ENCODE measurements at regions not wholly inside any gene's neighbourhood (a gene's known extent, or its start where the extent isn't known, plus 50 kb on each side); places are given as distances from the start of the nearest gene placed in this dataset.

DNA sequence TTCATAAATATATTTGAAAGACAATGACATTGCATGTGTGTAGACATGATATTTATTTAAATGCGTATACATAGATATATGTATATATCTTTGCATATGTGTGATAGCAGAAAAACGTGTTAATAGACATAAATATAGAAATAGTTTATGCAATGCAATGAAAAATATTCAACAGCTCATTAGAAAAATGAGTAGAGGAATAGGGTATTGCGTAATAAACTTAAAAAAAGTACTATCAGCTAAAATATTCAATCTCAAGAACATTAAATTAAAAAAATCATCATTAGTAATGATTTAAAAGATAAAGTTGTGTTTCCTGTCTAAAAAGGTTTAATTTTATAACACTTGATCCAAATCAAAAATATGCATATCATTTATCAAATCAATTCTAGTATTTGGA, 2101.5 kb upstream of the TENM3 start:
- intact Hi-C loops (cut with micrococcal nuclease): no loop called here
- H3K4me3 Mint-ChIP-seq (ENCODE audit: low read depth): no peak overlapping the region
- H3K36me3 Mint-ChIP-seq (ENCODE audit: low read depth): no peaks in the 10 kb centered on the region
- peaks cover 9% of the 10 kb centered on the region for H3K9me3 Mint-ChIP-seq
- no peaks in the 10 kb centered on the region for H3K4me1 Mint-ChIP-seq (ENCODE audit: low read depth)
- H3K27me3 Mint-ChIP-seq (ENCODE audit: low read depth): no peaks in the 10 kb centered on the region
- DNase-seq (ENCODE audit: low spot score): no peak
- H3K27ac Mint-ChIP-seq: no peak overlapping the region

DNA sequence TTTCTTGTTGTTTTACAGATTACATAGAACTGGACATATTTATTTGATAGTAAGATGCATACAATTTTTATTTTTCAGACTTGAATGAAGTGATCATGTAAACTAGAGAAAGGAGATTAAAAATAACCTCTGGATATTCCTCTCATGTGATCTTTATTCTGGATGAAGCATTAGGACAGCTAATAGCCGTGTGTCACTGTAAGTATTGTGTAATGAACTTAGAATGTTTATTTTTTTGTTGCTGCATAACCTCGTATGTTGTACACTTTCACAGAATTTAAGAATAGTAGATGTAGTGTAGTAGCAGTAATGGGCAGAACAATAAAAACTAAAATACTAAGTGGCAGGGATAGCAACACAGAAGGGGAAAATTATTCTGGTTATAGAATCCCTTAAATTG, 2094.5 kb upstream of the TENM3 start:
- H3K27me3 Mint-ChIP-seq (ENCODE audit: low read depth): no peaks in the 10 kb centered on the region
- no peak for DNase-seq (ENCODE audit: low spot score)
- no peaks in the 10 kb centered on the region for H3K9me3 Mint-ChIP-seq
- intact Hi-C loops (cut with micrococcal nuclease): no loop called here
- H3K4me3 Mint-ChIP-seq (ENCODE audit: low read depth): no peak overlapping the region
- no peak overlapping the region for H3K27ac Mint-ChIP-seq
- H3K4me1 Mint-ChIP-seq (ENCODE audit: low read depth): no peaks in the 10 kb centered on the region
- no peaks in the 10 kb centered on the region for H3K36me3 Mint-ChIP-seq (ENCODE audit: low read depth)

DNA sequence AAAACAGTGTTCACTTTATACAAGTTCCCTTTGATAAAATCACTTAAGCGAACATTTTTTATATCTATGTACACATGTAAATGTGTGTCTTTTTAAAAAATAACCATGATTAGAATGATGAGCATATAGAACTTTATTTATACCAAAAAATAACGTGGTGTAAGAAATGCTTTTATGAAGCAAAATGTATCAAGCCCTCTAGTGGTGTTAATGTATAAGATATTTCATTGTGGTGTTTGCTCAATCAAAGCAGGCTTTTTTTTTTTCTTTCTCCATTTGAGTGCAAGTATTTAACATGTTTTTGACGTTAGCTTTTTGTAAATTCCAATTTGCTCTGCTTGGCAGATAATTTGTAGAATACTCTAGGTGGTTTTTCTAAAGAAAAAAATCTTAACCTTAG, 2092.4 kb upstream of the TENM3 start:
- Mint-ChIP-seq H3K27ac (no peak overlapping the region), H3K27me3 (ENCODE audit: low read depth) (no peaks in the 10 kb centered on the region), H3K36me3 (ENCODE audit: low read depth) (no peaks in the 10 kb centered on the region), H3K9me3 (no peaks in the 10 kb centered on the region), H3K4me3 (ENCODE audit: low read depth) (no peak overlapping the region), H3K4me1 (ENCODE audit: low read depth) (no peaks in the 10 kb centered on the region)
- intact Hi-C loops (cut with micrococcal nuclease): no loop called here
- DNase-seq (ENCODE audit: low spot score): no peak

DNA sequence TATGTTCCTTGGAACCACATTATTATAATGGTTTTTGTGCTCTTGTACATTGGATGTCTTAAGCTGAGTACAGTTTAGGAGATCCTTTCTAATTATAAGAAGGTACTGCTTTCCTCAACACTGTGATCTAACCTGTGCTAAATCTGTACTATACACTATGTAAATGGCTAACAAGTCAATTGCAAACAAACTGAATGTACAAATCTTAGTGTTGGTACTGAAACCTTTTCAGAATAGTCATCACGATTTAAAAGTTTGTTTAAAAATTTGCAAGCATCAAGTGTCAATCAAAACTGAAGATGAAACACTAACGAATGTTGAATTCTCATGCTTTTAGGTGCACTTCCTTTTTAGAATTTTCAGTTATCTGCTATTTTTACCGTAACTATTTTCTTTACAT, 2090.4 kb upstream of the TENM3 start:
- intact Hi-C loops (cut with micrococcal nuclease): no loop called here
- no peak overlapping the region for H3K4me3 Mint-ChIP-seq (ENCODE audit: low read depth)
- no peak overlapping the region for H3K27ac Mint-ChIP-seq
- no peaks in the 10 kb centered on the region for H3K9me3 Mint-ChIP-seq
- no peaks in the 10 kb centered on the region for H3K4me1 Mint-ChIP-seq (ENCODE audit: low read depth)
- H3K27me3 Mint-ChIP-seq (ENCODE audit: low read depth): no peaks in the 10 kb centered on the region
- no peak for DNase-seq (ENCODE audit: low spot score)
- no peaks in the 10 kb centered on the region for H3K36me3 Mint-ChIP-seq (ENCODE audit: low read depth)

DNA sequence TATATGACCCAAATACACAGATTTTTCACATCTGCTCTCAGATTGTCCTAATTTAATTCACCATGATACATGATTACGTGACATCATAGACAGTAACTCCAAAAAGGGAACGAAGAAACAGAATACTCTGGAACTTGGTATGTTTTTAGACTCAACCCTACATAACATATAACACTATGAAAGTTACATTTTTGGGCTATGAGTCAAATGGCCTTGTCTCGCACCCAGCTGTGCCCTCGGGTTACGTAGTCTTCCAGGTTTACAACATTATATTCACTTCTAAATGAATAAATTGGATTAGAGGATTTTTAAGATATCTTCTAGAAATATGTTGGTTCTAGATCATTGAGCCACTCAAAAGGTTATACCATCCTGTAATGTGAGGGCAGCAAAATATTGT, 2089.6 kb upstream of the TENM3 start:
- H3K9me3 Mint-ChIP-seq: no peaks in the 10 kb centered on the region
- H3K4me3 Mint-ChIP-seq (ENCODE audit: low read depth): no peak overlapping the region
- H3K27ac Mint-ChIP-seq: no peak overlapping the region
- H3K4me1 Mint-ChIP-seq (ENCODE audit: low read depth): no peaks in the 10 kb centered on the region
- H3K27me3 Mint-ChIP-seq (ENCODE audit: low read depth): no peaks in the 10 kb centered on the region
- no peaks in the 10 kb centered on the region for H3K36me3 Mint-ChIP-seq (ENCODE audit: low read depth)
- DNase-seq (ENCODE audit: low spot score): no peak
- intact Hi-C loops (cut with micrococcal nuclease): no loop called here

DNA sequence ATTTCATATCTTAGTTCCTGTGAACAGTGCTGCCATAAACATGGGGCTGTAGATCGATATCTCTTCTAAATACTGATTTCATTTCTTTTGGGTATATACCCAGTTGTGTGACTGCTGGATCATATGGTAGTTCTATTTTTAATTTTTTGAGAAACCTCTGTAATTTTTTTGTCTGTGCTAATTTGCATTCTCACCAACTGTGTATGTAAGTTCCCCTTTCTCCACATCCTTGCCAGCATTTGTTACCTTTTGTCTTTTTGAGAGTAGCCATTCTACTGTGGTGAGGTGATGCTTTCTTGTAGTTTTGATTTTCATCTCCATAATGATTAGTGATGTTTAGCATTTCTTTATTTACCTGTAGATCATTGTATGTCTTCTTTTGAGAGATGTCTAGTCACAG, 2086.5 kb upstream of the TENM3 start:
- no peak overlapping the region for H3K27ac Mint-ChIP-seq
- no peaks in the 10 kb centered on the region for H3K27me3 Mint-ChIP-seq (ENCODE audit: low read depth)
- no peaks in the 10 kb centered on the region for H3K4me1 Mint-ChIP-seq (ENCODE audit: low read depth)
- H3K9me3 Mint-ChIP-seq: no peaks in the 10 kb centered on the region
- DNase-seq (ENCODE audit: low spot score): no peak
- intact Hi-C loops (cut with micrococcal nuclease): no loop called here
- no peaks in the 10 kb centered on the region for H3K36me3 Mint-ChIP-seq (ENCODE audit: low read depth)
- H3K4me3 Mint-ChIP-seq (ENCODE audit: low read depth): no peak overlapping the region

DNA sequence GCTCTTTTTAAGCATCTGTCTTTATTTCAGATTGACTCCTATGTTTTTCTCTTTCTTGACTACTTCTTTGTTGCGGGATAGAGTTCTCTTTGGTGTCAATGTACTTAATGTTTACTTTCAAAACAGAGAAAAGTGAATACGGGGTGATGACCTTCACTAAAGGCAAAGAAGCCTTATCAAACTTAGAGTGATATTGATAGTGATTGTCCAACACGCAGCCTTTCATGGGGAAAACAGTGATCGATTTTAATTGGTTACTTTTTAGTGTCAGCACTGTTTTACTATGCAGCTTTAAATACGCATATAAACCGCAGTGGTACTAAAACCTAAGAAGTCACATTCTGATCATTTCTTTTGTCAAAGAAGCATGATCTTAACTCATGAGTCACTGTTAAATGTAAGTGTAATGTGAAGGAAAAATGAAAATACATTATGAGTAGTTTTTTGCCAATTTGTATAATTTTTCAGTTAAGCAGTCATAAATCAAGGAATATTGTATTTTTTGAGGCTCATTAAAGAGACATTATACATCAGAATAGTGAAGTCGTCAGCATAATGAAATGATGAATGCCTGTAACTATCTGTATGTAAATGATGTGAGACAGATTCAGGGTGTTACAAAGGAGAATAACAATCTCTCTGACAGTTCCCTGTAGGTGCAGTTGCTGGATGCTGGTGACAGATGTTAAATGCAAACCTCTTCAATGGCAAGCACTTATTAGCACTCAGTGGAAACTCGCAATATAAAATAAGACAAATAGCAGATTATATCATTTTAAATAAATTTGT, 2082.8 kb upstream of the TENM3 start:
- no peak overlapping the region for H3K4me3 Mint-ChIP-seq (ENCODE audit: low read depth)
- H3K36me3 Mint-ChIP-seq (ENCODE audit: low read depth): no peaks in the 10 kb centered on the region
- intact Hi-C loops (cut with micrococcal nuclease): no loop called here
- H3K4me1 Mint-ChIP-seq (ENCODE audit: low read depth): no peaks in the 10 kb centered on the region
- no peaks in the 10 kb centered on the region for H3K27me3 Mint-ChIP-seq (ENCODE audit: low read depth)
- DNase-seq (ENCODE audit: low spot score): no peak
- H3K9me3 Mint-ChIP-seq: no peaks in the 10 kb centered on the region
- no peak overlapping the region for H3K27ac Mint-ChIP-seq

DNA sequence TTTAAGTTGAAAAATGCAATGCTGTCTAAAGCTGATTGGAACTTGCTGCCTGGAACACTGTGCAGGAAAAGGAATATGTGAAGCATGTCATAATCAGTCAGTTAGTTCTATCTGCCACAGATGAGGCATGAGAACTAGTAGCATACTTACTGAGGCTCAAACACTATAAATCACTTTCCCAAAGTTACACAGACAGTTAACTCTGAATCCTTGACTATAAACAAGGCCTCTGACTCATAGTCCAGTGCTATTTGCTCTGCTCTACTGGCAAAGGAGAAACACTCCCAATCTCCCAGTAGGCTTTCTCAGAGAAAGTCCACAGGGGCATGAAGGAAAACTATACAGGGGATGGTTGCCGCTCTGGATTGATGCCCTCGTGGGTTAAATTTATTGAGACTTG, 2078.4 kb upstream of the TENM3 start:
- Mint-ChIP-seq H3K27ac (no peak overlapping the region), H3K27me3 (ENCODE audit: low read depth) (no peaks in the 10 kb centered on the region), H3K4me3 (ENCODE audit: low read depth) (no peak overlapping the region), H3K9me3 (peaks cover 3% of the 10 kb centered on the region), H3K4me1 (ENCODE audit: low read depth) (no peaks in the 10 kb centered on the region), H3K36me3 (ENCODE audit: low read depth) (no peaks in the 10 kb centered on the region)
- no peak for DNase-seq (ENCODE audit: low spot score)
- intact Hi-C loops (cut with micrococcal nuclease): no loop called here

DNA sequence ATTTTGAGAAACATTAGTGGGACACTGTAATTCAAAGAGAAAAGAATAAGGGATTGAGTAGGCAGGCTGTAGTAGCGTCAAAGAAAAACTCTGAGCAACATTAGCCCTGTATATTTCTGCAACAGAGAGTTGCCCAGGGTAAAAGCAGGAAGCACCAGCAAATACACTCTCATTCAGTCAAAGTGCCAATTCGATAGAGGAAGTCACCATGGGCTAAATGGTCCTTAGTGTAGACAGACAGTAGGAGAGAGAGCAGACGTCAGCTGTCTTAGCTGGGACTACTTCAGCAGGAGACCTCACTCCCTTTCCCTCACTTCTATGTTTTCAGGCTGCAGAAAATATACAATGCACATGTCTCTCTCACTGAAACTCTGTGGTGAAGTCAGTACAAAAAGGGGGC, 2073.8 kb upstream of the TENM3 start:
- Mint-ChIP-seq H3K4me1 (ENCODE audit: low read depth) (no peaks in the 10 kb centered on the region), H3K9me3 (peaks cover 13% of the 10 kb centered on the region), H3K4me3 (ENCODE audit: low read depth) (no peak overlapping the region), H3K27me3 (ENCODE audit: low read depth) (no peaks in the 10 kb centered on the region), H3K27ac (no peak overlapping the region), H3K36me3 (ENCODE audit: low read depth) (no peaks in the 10 kb centered on the region)
- no peak for DNase-seq (ENCODE audit: low spot score)
- intact Hi-C loops (cut with micrococcal nuclease): no loop called here

DNA sequence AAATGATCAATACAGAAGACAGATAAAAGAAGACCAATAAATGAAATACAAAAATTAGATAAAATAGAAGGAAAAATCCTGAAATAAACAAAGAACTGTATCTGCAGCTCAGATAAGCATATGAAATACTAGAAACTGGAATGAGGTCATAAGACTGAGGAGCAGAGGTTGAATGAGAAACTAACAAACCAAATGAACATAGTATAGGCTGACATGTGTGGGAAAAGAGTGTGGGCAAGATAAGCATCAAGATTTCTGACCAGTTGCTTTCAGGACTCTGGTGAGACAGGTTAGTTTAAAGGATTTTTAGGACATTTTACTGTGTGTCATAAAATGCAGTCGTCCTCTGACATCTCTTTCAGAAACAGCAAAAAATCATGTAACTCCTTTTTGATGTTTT, 2073.2 kb upstream of the TENM3 start:
- intact Hi-C loops (cut with micrococcal nuclease): no loop called here
- no peaks in the 10 kb centered on the region for H3K36me3 Mint-ChIP-seq (ENCODE audit: low read depth)
- H3K4me1 Mint-ChIP-seq (ENCODE audit: low read depth): no peaks in the 10 kb centered on the region
- peaks cover 13% of the 10 kb centered on the region for H3K9me3 Mint-ChIP-seq
- H3K27me3 Mint-ChIP-seq (ENCODE audit: low read depth): no peaks in the 10 kb centered on the region
- no peak overlapping the region for H3K27ac Mint-ChIP-seq
- no peak overlapping the region for H3K4me3 Mint-ChIP-seq (ENCODE audit: low read depth)
- DNase-seq (ENCODE audit: low spot score): no peak

DNA sequence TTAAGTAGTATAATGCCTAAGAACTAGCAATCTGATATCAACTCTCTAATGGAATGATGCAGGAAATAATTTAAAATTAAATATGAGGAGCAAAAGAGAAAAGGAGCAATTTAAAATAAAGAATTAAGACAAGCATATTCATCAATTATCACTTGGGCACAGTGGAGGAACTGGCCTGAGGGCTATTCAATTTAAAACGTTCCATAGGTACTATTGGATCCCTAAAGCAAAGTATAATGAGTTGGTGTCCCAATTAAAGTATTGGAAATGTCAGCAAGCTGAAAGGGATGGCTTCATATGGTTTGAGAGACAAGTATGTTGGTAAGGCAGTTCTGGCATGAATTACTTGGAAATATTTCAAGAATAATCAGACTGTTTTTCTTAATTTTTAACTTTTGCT, 2064.1 kb upstream of the TENM3 start:
- H3K36me3 Mint-ChIP-seq (ENCODE audit: low read depth): no peaks in the 10 kb centered on the region
- H3K4me3 Mint-ChIP-seq (ENCODE audit: low read depth): no peak overlapping the region
- intact Hi-C loops (cut with micrococcal nuclease): no loop called here
- H3K4me1 Mint-ChIP-seq (ENCODE audit: low read depth): no peaks in the 10 kb centered on the region
- H3K27me3 Mint-ChIP-seq (ENCODE audit: low read depth): no peaks in the 10 kb centered on the region
- DNase-seq (ENCODE audit: low spot score): no peak
- no peak overlapping the region for H3K27ac Mint-ChIP-seq
- H3K9me3 Mint-ChIP-seq: no peaks in the 10 kb centered on the region

DNA sequence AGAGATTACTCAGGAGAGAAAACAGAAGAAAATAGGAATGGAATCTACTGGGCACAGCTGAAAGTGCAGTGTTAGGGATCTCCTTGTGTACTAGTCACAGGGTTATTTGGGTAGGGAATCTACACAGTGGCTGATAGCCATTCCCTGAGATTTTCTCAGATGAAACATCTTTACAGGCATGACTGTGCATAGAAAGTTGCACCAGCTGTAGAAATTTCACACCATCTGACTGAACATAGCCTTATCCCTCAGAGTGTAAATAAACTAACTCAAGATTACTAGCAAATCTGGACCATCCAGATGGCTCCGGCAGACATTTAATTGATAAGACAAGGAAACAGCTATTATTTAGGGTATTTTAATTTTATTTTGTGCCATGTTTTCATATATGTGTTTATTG, 2053.5 kb upstream of the TENM3 start:
- no peak for DNase-seq (ENCODE audit: low spot score)
- Mint-ChIP-seq H3K27ac (no peak overlapping the region), H3K4me1 (ENCODE audit: low read depth) (no peaks in the 10 kb centered on the region), H3K27me3 (ENCODE audit: low read depth) (no peaks in the 10 kb centered on the region), H3K9me3 (peaks cover 3% of the 10 kb centered on the region), H3K36me3 (ENCODE audit: low read depth) (no peaks in the 10 kb centered on the region), H3K4me3 (ENCODE audit: low read depth) (no peak overlapping the region)
- intact Hi-C loops (cut with micrococcal nuclease): no loop called here

DNA sequence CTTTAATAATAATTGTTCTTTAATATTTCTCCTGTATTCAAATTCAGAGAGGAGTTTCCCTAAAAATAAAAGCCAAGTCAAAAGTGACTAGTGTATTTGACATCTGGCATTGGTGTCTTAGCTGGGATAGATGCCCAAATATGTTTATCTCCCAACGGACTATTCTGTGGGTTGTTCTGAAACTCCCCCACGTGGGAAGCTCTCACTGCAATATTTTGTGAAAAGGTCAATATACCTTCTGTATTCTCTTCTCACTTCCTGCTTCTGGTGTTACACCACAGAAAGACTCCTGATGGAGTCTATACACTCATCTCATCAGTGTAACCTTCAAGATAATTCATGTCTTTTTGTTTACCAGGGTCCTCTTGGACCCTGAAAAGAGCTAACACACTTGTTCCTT, 2052.8 kb upstream of the TENM3 start:
- intact Hi-C loops (cut with micrococcal nuclease): no loop called here
- no peak for DNase-seq (ENCODE audit: low spot score)
- Mint-ChIP-seq H3K4me3 (ENCODE audit: low read depth) (no peak overlapping the region), H3K36me3 (ENCODE audit: low read depth) (no peaks in the 10 kb centered on the region), H3K9me3 (no peaks in the 10 kb centered on the region), H3K27ac (no peak overlapping the region), H3K4me1 (ENCODE audit: low read depth) (no peaks in the 10 kb centered on the region), H3K27me3 (ENCODE audit: low read depth) (no peaks in the 10 kb centered on the region)

DNA sequence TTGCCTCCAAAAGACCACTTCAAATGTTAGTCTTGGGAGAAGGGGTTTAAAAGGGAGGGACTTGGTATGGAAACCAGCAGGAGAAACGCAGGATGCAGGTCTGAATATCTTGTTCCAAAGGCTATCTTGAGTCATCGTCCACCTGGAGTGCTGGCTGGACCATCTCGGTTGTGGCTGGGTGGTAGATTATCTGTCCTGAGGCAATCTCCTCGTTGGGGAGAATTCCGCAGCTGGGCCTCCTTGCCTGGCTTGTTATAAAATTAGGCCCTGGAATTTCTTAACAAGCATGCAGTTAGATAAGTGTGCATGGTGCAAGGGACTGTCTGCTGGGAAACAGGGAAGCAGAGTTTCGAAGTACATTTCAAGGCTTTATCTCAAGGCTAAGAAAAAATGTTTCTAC, 2045.7 kb upstream of the TENM3 start:
- Mint-ChIP-seq H3K27ac (no peak overlapping the region), H3K9me3 (no peaks in the 10 kb centered on the region), H3K27me3 (ENCODE audit: low read depth) (no peaks in the 10 kb centered on the region), H3K4me1 (ENCODE audit: low read depth) (no peaks in the 10 kb centered on the region), H3K36me3 (ENCODE audit: low read depth) (no peaks in the 10 kb centered on the region), H3K4me3 (ENCODE audit: low read depth) (no peak overlapping the region)
- no peak for DNase-seq (ENCODE audit: low spot score)
- intact Hi-C loops (cut with micrococcal nuclease): no loop called here

Data from activated T-helper 2 cell treated with anti-CD3 and anti-CD28 coated beads, Interferon-gamma antibody, Interleukin-2, Interleukin-4, amounts not matched to agents 10 μg/mL and 5 μg/mL and 100 μg/mL, durations not matched to agents 14 hours and 24 hours and 36 hours (primary cell).